HS-5 (cell line): ENCODE measurements at regions not wholly inside any gene's neighbourhood (a gene's known extent, or its start where the extent isn't known, plus 50 kb on each side); places are given as distances from the start of the nearest gene placed in this dataset.
"Not testable (repeated sequence)": the region's sequence is repeated elsewhere in the genome, so short reads cannot be mapped to it uniquely, and the experiment has no call there.

ENCODE experiments used
- DNase-seq: peaks from one replicate; pipeline ENCODE4 v3.0.0-alpha.2; 2012; ENCODE audit warnings: low read depth

- DNase-seq, result no peak
These were observed 50.1 kb upstream of the ZNF608 start for GRCh38 chr5:124796495-124796894.

DNA sequence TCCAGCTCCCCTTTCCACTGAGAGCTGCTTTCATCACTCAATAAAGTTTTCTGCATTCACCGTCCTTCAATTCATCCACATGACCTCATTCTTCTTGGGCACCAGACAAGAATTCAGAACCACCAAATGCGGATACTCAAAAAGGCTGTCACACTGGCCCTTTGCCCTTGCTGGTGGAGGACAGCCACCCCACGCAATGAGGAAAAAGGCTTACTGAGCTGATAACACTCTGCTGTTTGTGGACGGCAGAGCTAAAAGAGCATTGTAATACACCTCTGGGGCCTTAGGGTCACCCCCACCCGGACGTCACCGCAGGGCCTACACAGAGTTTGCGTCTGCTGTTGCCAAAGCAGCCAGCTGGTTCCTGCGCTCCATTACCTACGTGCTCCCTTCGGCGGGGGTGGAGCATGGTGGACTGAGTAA, 51.2 kb upstream of the ZNF608 start:
- no peak for DNase-seq

GRCh38 chr5:124798890-124799289, 52.5 kb upstream of the ZNF608 start:
- DNase-seq, result no peak

DNA sequence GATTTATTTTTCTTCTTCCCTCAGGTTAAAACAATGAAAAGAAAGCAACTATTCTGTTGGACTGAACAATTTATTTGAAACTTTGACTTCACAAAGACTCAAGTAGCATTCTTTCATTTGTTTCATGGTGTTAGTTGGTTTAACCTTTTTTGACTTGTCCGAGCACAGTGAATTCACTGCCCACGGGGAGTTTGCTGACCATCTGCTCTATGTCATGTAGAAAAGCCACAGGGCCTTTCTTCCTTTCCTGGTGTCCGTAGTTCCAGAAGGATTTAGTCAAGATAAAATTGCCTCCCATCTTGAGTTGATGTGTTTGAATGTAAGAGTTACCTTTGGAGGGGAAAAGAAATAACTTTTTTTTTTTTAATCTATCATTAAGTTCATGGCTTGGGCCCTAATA, 55.1 kb upstream of the ZNF608 start:
- no peak for DNase-seq

DNA sequence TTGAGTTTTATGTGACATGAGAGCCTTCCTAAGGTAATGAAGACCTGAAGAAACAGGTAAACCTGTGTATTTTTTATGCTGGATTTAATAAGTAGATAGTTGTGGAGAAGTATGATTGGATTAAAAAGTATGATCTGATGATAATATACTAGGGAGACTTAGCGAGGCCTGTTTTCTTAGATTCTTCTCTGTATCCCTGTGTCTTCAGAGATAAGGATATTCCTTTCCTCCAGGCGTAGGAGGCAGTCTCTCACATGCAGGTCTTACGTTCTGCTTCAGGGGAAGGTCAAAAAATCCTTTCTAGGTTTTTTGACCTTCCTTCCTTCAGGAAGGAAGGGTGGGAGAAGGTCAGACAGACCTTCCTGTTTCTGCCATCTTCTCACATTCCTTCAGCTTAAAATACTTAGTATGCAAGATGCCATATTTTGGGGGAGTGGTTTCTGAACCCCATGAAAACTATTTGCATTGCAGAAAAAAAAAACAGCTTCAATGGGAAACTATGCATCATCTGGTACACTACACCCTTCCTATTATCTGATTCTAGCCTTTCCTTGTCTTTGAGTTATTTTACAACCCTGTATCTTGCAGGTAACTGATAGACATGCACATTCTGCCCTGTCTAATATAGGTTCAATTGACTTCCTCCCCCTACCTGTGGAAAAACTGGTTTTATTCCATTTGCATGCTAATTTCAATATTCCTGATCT, 57.3 kb upstream of the ZNF608 start:
- DNase-seq, result no peak

DNA sequence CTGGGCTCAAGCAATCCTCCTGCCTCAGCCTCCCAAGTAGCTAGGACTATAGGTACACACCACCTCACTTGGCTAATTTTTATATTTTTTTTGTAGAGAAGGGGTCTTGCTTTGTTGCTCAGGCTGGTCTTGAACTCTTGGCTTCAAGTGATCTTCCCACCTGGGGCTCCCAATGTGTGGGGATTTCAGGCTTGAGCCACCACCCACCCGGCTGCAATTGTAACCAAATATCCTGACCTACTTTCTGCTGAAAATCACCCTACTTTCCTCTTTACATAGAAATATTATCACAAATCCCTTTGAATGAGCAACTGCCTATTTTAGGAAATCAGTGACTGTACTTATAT, 59.6 kb upstream of the ZNF608 start:
- no peak for DNase-seq

DNA sequence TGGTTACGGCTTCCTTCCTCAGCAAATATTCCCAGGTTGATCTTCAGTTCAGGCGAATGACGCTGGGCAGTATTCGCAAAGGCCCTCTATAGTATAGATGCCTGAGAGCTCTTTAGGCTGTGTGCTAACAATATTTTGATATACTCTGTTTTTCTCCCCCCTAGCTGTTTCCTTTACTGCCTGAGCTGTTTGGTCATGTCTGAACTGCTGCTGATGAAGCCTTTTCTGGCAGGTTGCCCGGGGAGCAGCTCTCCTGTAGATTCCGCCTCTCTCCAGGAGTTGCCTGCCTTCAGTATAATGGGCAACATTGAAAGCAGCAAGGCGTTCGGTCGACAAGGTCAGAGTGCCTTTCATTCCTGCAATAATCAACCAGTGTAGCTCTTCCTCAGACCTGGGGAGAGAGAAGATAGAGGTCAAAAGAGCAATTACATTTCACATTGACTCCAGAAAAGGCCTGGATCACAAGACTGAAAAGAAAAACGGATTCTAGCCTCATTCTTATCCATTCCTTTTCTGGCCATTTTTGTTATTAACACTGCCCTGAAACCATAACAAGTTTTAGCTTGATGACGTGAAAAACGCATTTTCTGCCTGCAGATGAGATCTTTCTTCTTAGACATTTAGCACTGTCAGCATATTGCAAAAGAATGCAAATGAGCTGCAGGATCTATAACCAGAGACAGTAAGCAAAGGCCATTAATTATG, 60.1 kb upstream of the ZNF608 start:
- DNase-seq, result no peak

- no peak for DNase-seq
These were observed 62.4 kb upstream of the ZNF608 start for GRCh38 chr5:124808842-124809268.

- no peak for DNase-seq
These were observed 64.1 kb upstream of the ZNF608 start for GRCh38 chr5:124810396-124811006.

- DNase-seq, result no peak
These were observed 66.4 kb upstream of the ZNF608 start for GRCh38 chr5:124812771-124813358.

- DNase-seq, result no peak
These were observed 69.9 kb upstream of the ZNF608 start for GRCh38 chr5:124816381-124816780.

DNA sequence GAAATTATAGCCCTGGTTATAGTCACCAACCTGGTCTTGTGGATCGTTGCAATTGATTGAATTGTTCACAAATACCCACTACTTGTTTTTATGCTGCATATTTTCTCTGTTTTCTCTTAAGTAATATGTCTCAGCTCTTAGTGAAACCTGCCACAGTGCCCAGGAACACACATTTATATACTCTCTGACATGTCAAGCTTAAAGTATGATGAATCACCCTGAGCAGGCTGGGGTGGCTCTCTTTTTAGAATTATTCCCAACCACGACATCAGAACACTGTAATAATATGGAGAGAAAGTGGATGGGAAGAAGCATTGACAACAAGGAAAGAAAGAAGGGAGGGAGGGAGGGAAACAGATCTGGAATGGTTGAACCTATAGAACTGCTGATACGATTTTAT, 72.8 kb upstream of the ZNF608 start:
- DNase-seq, result no peak

DNA sequence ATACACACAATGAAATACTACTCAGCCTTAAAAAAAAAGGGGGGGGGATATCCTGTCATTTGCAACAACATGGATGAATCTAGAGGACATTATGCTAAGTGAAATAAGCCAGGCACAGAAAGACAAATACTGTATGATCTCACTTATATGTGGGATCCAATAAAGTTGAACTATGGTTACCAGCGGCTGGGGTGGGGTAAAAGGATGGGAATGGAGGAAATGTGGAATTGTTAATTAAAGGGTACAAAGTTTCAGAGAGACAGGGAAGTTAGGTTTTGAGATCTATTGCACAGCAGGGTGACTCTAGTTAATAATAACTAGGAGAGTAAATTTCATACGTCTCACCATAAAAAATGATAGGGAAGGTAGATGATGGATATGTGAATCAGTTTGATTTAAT, 76.2 kb upstream of the ZNF608 start:
- DNase-seq, result no peak

DNA sequence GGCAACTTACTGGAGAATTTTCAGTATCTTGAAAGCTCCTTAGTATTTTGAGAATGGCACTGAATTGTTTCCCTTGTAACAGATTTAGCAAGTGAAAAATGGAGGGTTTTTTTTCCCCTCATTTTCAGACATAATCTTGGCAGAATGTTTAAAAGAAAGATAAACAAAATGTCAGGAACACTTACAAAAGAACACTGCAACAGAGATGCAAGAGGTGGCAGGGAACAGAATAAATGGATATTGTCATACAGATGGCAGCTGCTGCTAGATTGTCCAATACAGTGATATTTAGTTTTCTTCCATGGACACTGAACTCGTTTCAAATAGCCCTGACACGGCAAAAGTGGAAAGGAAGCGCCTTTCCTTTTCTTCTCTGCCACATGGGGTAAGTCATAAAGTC, 76.9 kb upstream of the ZNF608 start:
- DNase-seq, result no peak

GRCh38 chr5:124824637-124825158, 78.3 kb upstream of the ZNF608 start:
- peak; percentile 38 for DNase-seq

- DNase-seq, result no peak
These were observed 79.0 kb upstream of the ZNF608 start for GRCh38 chr5:124825250-124825982.

DNA sequence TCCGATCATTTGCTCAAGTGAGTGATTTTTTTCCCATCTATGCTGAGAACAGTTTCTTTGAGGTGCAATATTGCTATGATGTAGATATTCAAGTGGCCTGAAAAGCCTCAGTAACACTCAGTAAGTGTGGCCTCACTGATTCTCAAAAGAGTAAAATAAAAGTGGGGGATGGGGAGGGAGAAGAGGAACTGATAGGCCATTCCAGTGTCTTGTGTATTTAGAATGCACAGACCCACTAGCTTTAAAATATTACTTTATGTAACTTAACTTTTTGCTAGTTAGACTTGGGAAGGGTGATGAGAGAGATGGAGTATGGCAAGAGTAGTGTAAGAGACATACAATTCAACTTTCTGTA, 79.5 kb upstream of the ZNF608 start:
- no peak for DNase-seq

DNA sequence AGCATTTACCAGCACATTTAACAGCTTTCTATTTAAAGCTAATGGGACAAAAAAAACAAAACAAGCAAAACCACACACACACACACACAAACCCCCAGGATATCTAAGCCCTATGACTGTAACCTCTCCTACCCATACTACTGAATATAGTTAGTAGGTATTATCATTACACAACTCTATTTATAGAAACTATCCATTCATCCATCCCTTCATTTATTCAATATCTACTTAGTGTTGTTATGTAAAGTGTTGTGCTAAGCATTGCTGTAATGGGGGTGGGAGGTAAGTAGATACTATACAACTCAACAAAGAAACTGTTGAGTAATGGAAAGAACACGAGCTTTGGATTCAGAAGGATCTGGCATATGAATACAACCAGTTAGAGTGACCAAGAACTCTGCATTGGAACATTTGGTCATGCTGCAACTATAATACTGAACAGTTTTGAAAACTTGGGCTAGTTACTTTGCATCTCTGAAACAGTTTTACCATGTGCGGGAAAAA, 82.3 kb upstream of the ZNF608 start:
- no peak for DNase-seq

GRCh38 chr5:124831687-124832240, 85.3 kb upstream of the ZNF608 start:
- DNase-seq, result no peak

DNA sequence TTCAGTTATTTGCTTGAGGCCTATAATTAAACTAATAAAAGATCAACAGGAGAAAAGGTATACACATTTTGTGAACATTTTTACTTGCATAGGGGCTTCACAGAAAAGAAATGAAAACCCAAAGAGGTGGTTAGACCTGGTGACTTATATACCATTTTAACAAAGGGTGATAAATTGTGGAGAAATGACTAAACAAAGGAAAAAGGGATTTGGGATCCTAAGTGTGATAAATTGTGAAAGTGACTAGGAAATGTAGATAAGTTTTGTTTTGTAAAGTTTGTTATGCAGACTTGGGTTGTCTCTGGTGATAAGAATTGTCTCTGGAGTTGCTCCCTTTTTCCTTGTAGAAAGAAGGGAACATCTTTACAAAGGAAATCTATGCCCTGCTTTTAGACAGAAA, 86.1 kb upstream of the ZNF608 start:
- no peak for DNase-seq

DNA sequence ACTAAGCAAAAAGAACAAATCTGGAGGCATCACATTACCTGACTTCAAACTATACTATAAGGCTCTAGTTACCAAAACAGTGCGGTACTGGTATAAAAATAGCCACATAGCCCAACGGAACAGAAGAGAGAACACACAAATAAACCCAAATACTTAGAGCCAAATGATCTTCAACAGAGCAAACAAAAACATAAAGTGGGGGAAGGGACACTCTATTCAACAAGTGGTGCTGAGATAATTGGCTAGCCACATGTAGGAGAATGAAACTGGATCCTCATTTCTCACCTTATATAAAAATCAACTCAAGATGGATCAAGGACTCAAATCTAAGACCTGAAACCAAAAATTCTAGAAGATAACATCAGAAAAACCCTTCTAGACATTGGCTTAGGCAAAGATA, 89.9 kb upstream of the ZNF608 start:
- DNase-seq, result not testable (repeated sequence)
